Activated naive CD8-positive, alpha-beta T cell treated with anti-CD3 and anti-CD28 coated beads for 36 hours (primary cell): ENCODE measurements at regions not wholly inside any gene's neighbourhood (a gene's known extent, or its start where the extent isn't known, plus 50 kb on each side); places are given as distances from the start of the nearest gene placed in this dataset.

Source experiments
- DNase-seq: peaks from one replicate; pipeline ENCODE4 v3.0.0; 2021
- H3K27ac Mint-ChIP-seq: one replicate; pipeline ENCODE4 v1.8.0; 2022; ENCODE audit warnings: mild to moderate bottlenecking, moderate library complexity, mixed read lengths
- H3K27me3 Mint-ChIP-seq: one replicate; pipeline ENCODE4 v1.8.0; 2022; ENCODE audit warnings: mild to moderate bottlenecking, mixed read lengths
- H3K36me3 Mint-ChIP-seq: one replicate; pipeline ENCODE4 v1.8.0; 2021; ENCODE audit warnings: mild to moderate bottlenecking, mixed read lengths
- H3K4me1 Mint-ChIP-seq: one replicate; pipeline ENCODE4 v1.8.0; 2021; ENCODE audit warnings: mixed read lengths
- H3K4me3 Mint-ChIP-seq: one replicate; pipeline ENCODE4 v1.8.0; 2022; ENCODE audit warnings: mild to moderate bottlenecking, moderate library complexity, mixed read lengths
- H3K9me3 Mint-ChIP-seq: one replicate; pipeline ENCODE4 v1.8.0; 2022; ENCODE audit warnings: mixed read lengths

- no peak overlapping the region for H3K4me3 Mint-ChIP-seq
- H3K4me1 Mint-ChIP-seq, result no peaks in the 10 kb centered on the region
- H3K9me3 Mint-ChIP-seq, result no peaks in the 10 kb centered on the region
- no peak overlapping the region for H3K27ac Mint-ChIP-seq
- H3K27me3 Mint-ChIP-seq, result no peaks in the 10 kb centered on the region
- DNase-seq, result no peak
- H3K36me3 Mint-ChIP-seq, result no peaks in the 10 kb centered on the region
These were observed 123.5 kb upstream of the NDP start for GRCh38 chrX:44096666-44097065.

GRCh38 chrX:44094821-44095530 lies 121.8 kb upstream of the NDP start:
- DNase-seq, result no peak
- no peaks in the 10 kb centered on the region for H3K4me1 Mint-ChIP-seq
- H3K27me3 Mint-ChIP-seq, result no peaks in the 10 kb centered on the region
- H3K4me3 Mint-ChIP-seq, result no peak overlapping the region
- H3K9me3 Mint-ChIP-seq, result no peaks in the 10 kb centered on the region
- no peak overlapping the region for H3K27ac Mint-ChIP-seq
- no peaks in the 10 kb centered on the region for H3K36me3 Mint-ChIP-seq

GRCh38 chrX:44093431-44093830 lies 120.2 kb upstream of the NDP start:
- DNase-seq, result no peak
- H3K36me3 Mint-ChIP-seq, result no peaks in the 10 kb centered on the region
- no peak overlapping the region for H3K4me3 Mint-ChIP-seq
- no peak overlapping the region for H3K27ac Mint-ChIP-seq
- H3K27me3 Mint-ChIP-seq, result no peaks in the 10 kb centered on the region
- H3K9me3 Mint-ChIP-seq, result no peaks in the 10 kb centered on the region
- H3K4me1 Mint-ChIP-seq, result no peaks in the 10 kb centered on the region

GRCh38 chrX:44092778-44093177 lies 119.6 kb upstream of the NDP start:
- H3K9me3 Mint-ChIP-seq, result no peaks in the 10 kb centered on the region
- no peaks in the 10 kb centered on the region for H3K27me3 Mint-ChIP-seq
- H3K27ac Mint-ChIP-seq, result no peak overlapping the region
- H3K36me3 Mint-ChIP-seq, result no peaks in the 10 kb centered on the region
- no peak for DNase-seq
- H3K4me1 Mint-ChIP-seq, result no peaks in the 10 kb centered on the region
- no peak overlapping the region for H3K4me3 Mint-ChIP-seq

GRCh38 chrX:44088510-44089144 lies 115.4 kb upstream of the NDP start:
- Mint-ChIP-seq H3K27ac (no peak overlapping the region), H3K4me3 (no peak overlapping the region), H3K27me3 (no peaks in the 10 kb centered on the region), H3K9me3 (no peaks in the 10 kb centered on the region), H3K4me1 (no peaks in the 10 kb centered on the region), H3K36me3 (no peaks in the 10 kb centered on the region)
- no peak for DNase-seq

- Mint-ChIP-seq H3K27ac (no peak overlapping the region), H3K27me3 (no peaks in the 10 kb centered on the region), H3K4me3 (no peak overlapping the region), H3K9me3 (no peaks in the 10 kb centered on the region), H3K4me1 (no peaks in the 10 kb centered on the region), H3K36me3 (no peaks in the 10 kb centered on the region)
- no peak for DNase-seq
These were observed 112.0 kb upstream of the NDP start for GRCh38 chrX:44085209-44085608.

- no peak for DNase-seq
- no peaks in the 10 kb centered on the region for H3K27me3 Mint-ChIP-seq
These were observed 109.6 kb upstream of the NDP start for GRCh38 chrX:44082829-44083228.

GRCh38 chrX:44080083-44080482 lies 106.9 kb upstream of the NDP start:
- no peak overlapping the region for H3K4me3 Mint-ChIP-seq
- DNase-seq, result no peak
- no peaks in the 10 kb centered on the region for H3K36me3 Mint-ChIP-seq
- no peak overlapping the region for H3K27ac Mint-ChIP-seq
- no peaks in the 10 kb centered on the region for H3K27me3 Mint-ChIP-seq
- no peaks in the 10 kb centered on the region for H3K9me3 Mint-ChIP-seq
- no peaks in the 10 kb centered on the region for H3K4me1 Mint-ChIP-seq

More at GRCh38 chrX:44082829-44083228, 109.6 kb upstream of the NDP start:
- no peak overlapping the region for H3K4me3 Mint-ChIP-seq
- no peaks in the 10 kb centered on the region for H3K4me1 Mint-ChIP-seq
- H3K27ac Mint-ChIP-seq, result no peak overlapping the region
- H3K36me3 Mint-ChIP-seq, result no peaks in the 10 kb centered on the region
- H3K9me3 Mint-ChIP-seq, result no peaks in the 10 kb centered on the region

GRCh38 chrX:44072631-44073030 lies 99.4 kb upstream of the NDP start:
- H3K4me3 Mint-ChIP-seq, result no peak overlapping the region
- H3K27ac Mint-ChIP-seq, result no peak overlapping the region
- no peaks in the 10 kb centered on the region for H3K4me1 Mint-ChIP-seq

GRCh38 chrX:44071847-44072551 lies 98.8 kb upstream of the NDP start:
- H3K27me3 Mint-ChIP-seq, result no peaks in the 10 kb centered on the region
- no peak overlapping the region for H3K27ac Mint-ChIP-seq
- no peak for DNase-seq
- no peaks in the 10 kb centered on the region for H3K36me3 Mint-ChIP-seq
- H3K4me1 Mint-ChIP-seq, result no peaks in the 10 kb centered on the region
- H3K4me3 Mint-ChIP-seq, result no peak overlapping the region
- no peaks in the 10 kb centered on the region for H3K9me3 Mint-ChIP-seq

More at GRCh38 chrX:44072631-44073030, 99.4 kb upstream of the NDP start:
- no peak for DNase-seq
- Mint-ChIP-seq H3K27me3 (no peaks in the 10 kb centered on the region), H3K36me3 (no peaks in the 10 kb centered on the region), H3K9me3 (no peaks in the 10 kb centered on the region)

- Mint-ChIP-seq H3K36me3 (no peaks in the 10 kb centered on the region), H3K4me1 (no peaks in the 10 kb centered on the region), H3K27ac (no peak overlapping the region), H3K4me3 (no peak overlapping the region), H3K27me3 (no peaks in the 10 kb centered on the region), H3K9me3 (no peaks in the 10 kb centered on the region)
- DNase-seq, result no peak
These were observed 98.0 kb upstream of the NDP start for GRCh38 chrX:44071070-44071645.

- Mint-ChIP-seq H3K4me1 (no peaks in the 10 kb centered on the region), H3K27me3 (no peaks in the 10 kb centered on the region), H3K36me3 (no peaks in the 10 kb centered on the region), H3K9me3 (no peaks in the 10 kb centered on the region), H3K27ac (no peak overlapping the region), H3K4me3 (no peak overlapping the region)
- no peak for DNase-seq
These were observed 94.9 kb upstream of the NDP start for GRCh38 chrX:44068043-44068442.

- no peak for DNase-seq
- Mint-ChIP-seq H3K27me3 (no peaks in the 10 kb centered on the region), H3K4me1 (no peaks in the 10 kb centered on the region)
These were observed 90.4 kb upstream of the NDP start for GRCh38 chrX:44063606-44064005.

GRCh38 chrX:44062840-44063239 lies 89.7 kb upstream of the NDP start:
- Mint-ChIP-seq H3K4me1 (no peaks in the 10 kb centered on the region), H3K27ac (no peak overlapping the region), H3K27me3 (no peaks in the 10 kb centered on the region), H3K4me3 (no peak overlapping the region), H3K9me3 (no peaks in the 10 kb centered on the region), H3K36me3 (no peaks in the 10 kb centered on the region)
- no peak for DNase-seq

More at GRCh38 chrX:44063606-44064005, 90.4 kb upstream of the NDP start:
- H3K36me3 Mint-ChIP-seq, result no peaks in the 10 kb centered on the region
- H3K4me3 Mint-ChIP-seq, result no peak overlapping the region
- no peak overlapping the region for H3K27ac Mint-ChIP-seq
- H3K9me3 Mint-ChIP-seq, result no peaks in the 10 kb centered on the region

- no peaks in the 10 kb centered on the region for H3K4me1 Mint-ChIP-seq
- DNase-seq, result no peak
- H3K36me3 Mint-ChIP-seq, result no peaks in the 10 kb centered on the region
- no peaks in the 10 kb centered on the region for H3K27me3 Mint-ChIP-seq
- no peak overlapping the region for H3K4me3 Mint-ChIP-seq
- H3K9me3 Mint-ChIP-seq, result no peaks in the 10 kb centered on the region
- no peak overlapping the region for H3K27ac Mint-ChIP-seq
These were observed 88.9 kb upstream of the NDP start for GRCh38 chrX:44061968-44062614.
